Stimulated activated CD8-positive, alpha-beta memory T cell treated with anti-CD3 and anti-CD28 coated beads, Interleukin-15, amount 100 ng/mL, for 24 hours (primary cell): ENCODE measurements at regions not wholly inside any gene's neighbourhood (a gene's known extent, or its start where the extent isn't known, plus 50 kb on each side); places are given as distances from the start of the nearest gene placed in this dataset.
"Not testable (repeated sequence)": the region's sequence is repeated elsewhere in the genome, so short reads cannot be mapped to it uniquely, and the experiment has no call there.

Source experiments
- DNase-seq: peaks from one replicate; pipeline ENCODE4 v3.0.0-alpha.2; 2020; ENCODE audit warnings: low read depth

GRCh38 chr1:239930686-239931262 lies 160.9 kb upstream of the FMN2 start:
- DNase-seq = no peak

- no peak for DNase-seq
Observed at GRCh38 chr1:239931341-239931740, 160.3 kb upstream of the FMN2 start.

GRCh38 chr1:239939602-239940001 lies 152.1 kb upstream of the FMN2 start:
- DNase-seq = no peak

- no peak for DNase-seq
Observed at GRCh38 chr1:239943761-239944160, 147.9 kb upstream of the FMN2 start.

- no peak for DNase-seq
Observed at GRCh38 chr1:239944666-239945065, 147.0 kb upstream of the FMN2 start.

GRCh38 chr1:239947801-239948200 lies 143.9 kb upstream of the FMN2 start:
- no peak for DNase-seq

- no peak for DNase-seq
Observed at GRCh38 chr1:239951511-239952140, 140.1 kb upstream of the FMN2 start.

- DNase-seq = no peak
Observed at GRCh38 chr1:239952348-239953308, 139.1 kb upstream of the FMN2 start.

GRCh38 chr1:239954836-239955235 lies 136.8 kb upstream of the FMN2 start:
- no peak for DNase-seq

GRCh38 chr1:239955431-239955830 lies 136.3 kb upstream of the FMN2 start:
- no peak for DNase-seq

- DNase-seq = no peak
Observed at GRCh38 chr1:239956263-239956662, 135.4 kb upstream of the FMN2 start.

GRCh38 chr1:239958063-239958462 lies 133.6 kb upstream of the FMN2 start:
- DNase-seq = no peak

- no peak for DNase-seq
Observed at GRCh38 chr1:239960366-239960765, 131.3 kb upstream of the FMN2 start.

- DNase-seq = no peak
Observed at GRCh38 chr1:239963856-239964255, 127.8 kb upstream of the FMN2 start.

- DNase-seq = no peak
Observed at GRCh38 chr1:239976130-239976968, 115.3 kb upstream of the FMN2 start.

- no peak for DNase-seq
Observed at GRCh38 chr1:239977416-239977815, 114.3 kb upstream of the FMN2 start.

- no peak for DNase-seq
Observed at GRCh38 chr1:239979456-239979855, 112.2 kb upstream of the FMN2 start.

GRCh38 chr1:239982762-239983161 lies 108.9 kb upstream of the FMN2 start:
- no peak for DNase-seq

GRCh38 chr1:239985044-239985443 lies 106.6 kb upstream of the FMN2 start:
- no peak for DNase-seq

GRCh38 chr1:239987103-239987745 lies 104.5 kb upstream of the FMN2 start:
- no peak for DNase-seq

- DNase-seq = no peak
Observed at GRCh38 chr1:239989990-239990389, 101.7 kb upstream of the FMN2 start.

- not testable (repeated sequence) for DNase-seq
Observed at GRCh38 chr1:239992566-239992965, 99.1 kb upstream of the FMN2 start.
